GM23338 (cell line): ENCODE measurements at regions not wholly inside any gene's neighbourhood (a gene's known extent, or its start where the extent isn't known, plus 50 kb on each side); places are given as distances from the start of the nearest gene placed in this dataset.

Experiments
- ATAC-seq: fragments of 200-7000 bp; cut with Tn5 transposase; 3 replicates; pipeline ENCODE4 v1.9.1; 2020
- DNase-seq: peaks from one replicate; pipeline ENCODE4 v3.0.0-alpha.2; 2015; ENCODE audit warnings: low spot score
- H2AFZ ChIP-seq: fragments of 200-600 bp; sonication (generic); 2 replicates; pipeline ENCODE4 v1.8.0; 2016; ENCODE audit warnings: antibody characterized with exemption, mild to moderate bottlenecking, moderate library complexity
- H3F3A ChIP-seq: fragments of 200-600 bp; sonication (generic); replicated peaks from 2 replicates; pipeline ENCODE4 v1.8.0; 2017; ENCODE audit warnings: antibody characterized with exemption, mixed run types, low read depth
- H3K27ac ChIP-seq: fragments of 200-600 bp; sonication (generic); 2 replicates; pipeline ENCODE4 v1.6.1; 2016; ENCODE audit warnings: low read depth
- H3K27me3 ChIP-seq: fragments of 200-600 bp; sonication (generic); 2 replicates; pipeline ENCODE4 v1.8.0; 2016; ENCODE audit warnings: mild to moderate bottlenecking, mixed run types, moderate library complexity; ENCODE audit not compliant: insufficient read depth
- H3K36me3 ChIP-seq: fragments of 200-600 bp; sonication (generic); 2 replicates; pipeline ENCODE4 v1.8.0; 2016; ENCODE audit warnings: mild to moderate bottlenecking; ENCODE audit not compliant: insufficient read depth
- H3K4me1 ChIP-seq: fragments of 200-600 bp; sonication (generic); 2 replicates; pipeline ENCODE4 v1.8.0; 2016; ENCODE audit warnings: mild to moderate bottlenecking, moderate library complexity; ENCODE audit not compliant: insufficient read depth
- H3K4me2 ChIP-seq: fragments of 200-600 bp; sonication (generic); 2 replicates; pipeline ENCODE4 v1.7.1; 2017; ENCODE audit warnings: mixed run types
- H3K4me3 ChIP-seq: fragments of 200-600 bp; sonication (generic); 2 replicates; pipeline ENCODE4 v1.6.1; 2016; ENCODE audit warnings: mixed run types
- H3K79me2 ChIP-seq: fragments of 200-600 bp; sonication (generic); replicated peaks from 2 replicates; pipeline ENCODE4 v1.8.0; 2017; ENCODE audit warnings: mild to moderate bottlenecking; ENCODE audit not compliant: insufficient read depth
- H3K9me2 ChIP-seq: fragments of 200-600 bp; sonication (generic); 2 replicates; pipeline ENCODE4 v1.8.0; 2017; ENCODE audit not compliant: insufficient read depth
- H4K20me1 ChIP-seq: fragments of 200-600 bp; sonication (generic); replicated peaks from 2 replicates; pipeline ENCODE4 v1.8.0; 2017; ENCODE audit warnings: mild to moderate bottlenecking; ENCODE audit not compliant: insufficient read depth
- H3K27ac Mint-ChIP-seq: 2 replicates; pipeline ENCODE4 v1.8.0; 2020; ENCODE audit warnings: inconsistent platforms, mild to moderate bottlenecking, moderate library complexity, mixed read lengths
- H3K27me3 Mint-ChIP-seq: 3 replicates; pipeline ENCODE4 v1.8.0; 2022; ENCODE audit warnings: low read depth, mild to moderate bottlenecking, moderate library complexity, mixed read lengths, inconsistent platforms; ENCODE audit not compliant: insufficient read depth, poor library complexity
- H3K36me3 Mint-ChIP-seq: 3 replicates; pipeline ENCODE4 v1.8.0; 2021; ENCODE audit warnings: low read depth, mild to moderate bottlenecking, inconsistent platforms, moderate library complexity, mixed read lengths
- H3K4me1 Mint-ChIP-seq: 3 replicates; pipeline ENCODE4 v1.8.0; 2020; ENCODE audit warnings: mild to moderate bottlenecking, inconsistent platforms, mixed read lengths
- H3K4me3 Mint-ChIP-seq: 3 replicates; pipeline ENCODE4 v1.8.0; 2021; ENCODE audit warnings: moderate library complexity, mild to moderate bottlenecking, inconsistent platforms, mixed read lengths
- H3K9me3 Mint-ChIP-seq: 3 replicates; pipeline ENCODE4 v1.8.0; 2020; ENCODE audit warnings: moderate library complexity, mild to moderate bottlenecking, inconsistent platforms, mixed read lengths
- CREB1 ChIP-seq: fragments of 250-450 bp; sonication (Bioruptor Pico); IDR thresholded peaks from 2 replicates; pipeline ENCODE4 v1.5.0; 2020; ENCODE audit warnings: low read depth, mild to moderate bottlenecking, moderate library complexity
- EZH2phosphoT487 ChIP-seq: fragments of 200-600 bp; sonication (generic); IDR thresholded peaks from one replicate; pipeline ENCODE4 v1.8.1; 2018; ENCODE audit warnings: antibody characterized with exemption; ENCODE audit not compliant: unreplicated experiment
- NANOG ChIP-seq: IDR thresholded peaks from 2 replicates; pipeline ENCODE4 v1.6.1; 2016; ENCODE audit warnings: antibody characterized with exemption, borderline replicate concordance
- REST ChIP-seq: IDR thresholded peaks from one replicate; pipeline ENCODE4 v1.6.1; 2018; ENCODE audit warnings: antibody characterized with exemption; ENCODE audit not compliant: unreplicated experiment
- ZNF114 ChIP-seq: fragments of 250-450 bp; sonication (Bioruptor Pico); IDR thresholded peaks from 2 replicates; pipeline ENCODE4 v1.5.0; 2020; ENCODE audit warnings: mild to moderate bottlenecking, moderate library complexity
- ZNF331 ChIP-seq: fragments of 250-450 bp; sonication (Bioruptor Pico); IDR thresholded peaks from 2 replicates; pipeline ENCODE4 v1.5.0; 2020; ENCODE audit warnings: low read depth, mild to moderate bottlenecking, moderate library complexity
- ZNF462 ChIP-seq: fragments of 250-450 bp; sonication (Bioruptor Pico); IDR thresholded peaks from 2 replicates; pipeline ENCODE4 v1.5.0; 2020; ENCODE audit warnings: mild to moderate bottlenecking, moderate library complexity

- no peak for TF ChIP-seq REST
Observed at GRCh38 chr7:118111347-118111746, 72.6 kb upstream of the LSM8 start (continued).

- DNase-seq (no peak), ATAC-seq (no peak)
- H3K36me3 Mint-ChIP-seq, result peaks cover 7% of the 10 kb centered on the region; the same call in 2 of the 3 replicates
- H3K27ac Mint-ChIP-seq, result no peak overlapping the region
- TF ChIP-seq ZNF462 (no peak), ZNF114 (CRISPR knock-in tag) (no peak), ZNF331 (CRISPR knock-in tag) (no peak), EZH2phosphoT487 (no peak), NANOG (no peak), CREB1 (no peak), REST (no peak)
- no peak overlapping the region for H3K4me3 ChIP-seq
- H3F3A ChIP-seq, result no peaks in the 10 kb centered on the region
- no peak overlapping the region for H3K4me3 Mint-ChIP-seq
- H3K9me3 Mint-ChIP-seq, result peaks cover 45% of the 10 kb centered on the region
- no peak overlapping the region for H3K4me2 ChIP-seq
- H3K79me2 ChIP-seq, result no peaks in the 10 kb centered on the region
- H3K4me1 ChIP-seq, result no peaks in the 10 kb centered on the region
- H3K27me3 Mint-ChIP-seq, result peaks cover 1% of the 10 kb centered on the region
- H3K27ac ChIP-seq, result no peak overlapping the region
- H4K20me1 ChIP-seq, result no peaks in the 10 kb centered on the region
- no peaks in the 10 kb centered on the region for H3K4me1 Mint-ChIP-seq
- H3K9me2 ChIP-seq, result no peaks in the 10 kb centered on the region
- H2AFZ ChIP-seq, result no peak overlapping the region
- H3K36me3 ChIP-seq, result peaks cover 6% of the 10 kb centered on the region; the same call in 1 of the 2 replicates
- no peaks in the 10 kb centered on the region for H3K27me3 ChIP-seq
Observed at GRCh38 chr7:118114175-118114574, 69.8 kb upstream of the LSM8 start.
